ENCODE measurements at regions not wholly inside any gene's neighbourhood (a gene's known extent, or its start where the extent isn't known, plus 50 kb on each side); places are given as distances from the start of the nearest gene placed in this dataset.

GRCh38 chr13:56015919-56016318 is 1124.8 kb upstream of the PRR20A start:
- H3K4me3 ChIP-seq, result no peak overlapping the region
- DNase-seq (ENCODE audit: low spot score in 2 of 2), result no peak
- peaks cover 0 to 10% (median 0%) of the 10 kb centered on the region in 4 donors for H3K9me3 ChIP-seq
- H3K4me1 ChIP-seq, result no peaks in the 10 kb centered on the region
- 49 to 50% methylated on average over 2 of the region's 2 CpGs for WGBS, 2 donors
- no peaks in the 10 kb centered on the region for H3K36me3 ChIP-seq
- no peaks in the 10 kb centered on the region for H3K27me3 ChIP-seq
- no peak overlapping the region for H3K27ac ChIP-seq
- no peak for TF ChIP-seq POLR2A (IDR thresholded peaks at IDR 0.05)
- no peak for TF ChIP-seq CTCF (IDR thresholded peaks at IDR 0.05)
- no peak for TF ChIP-seq EP300 (IDR thresholded peaks at IDR 0.05)

DNA sequence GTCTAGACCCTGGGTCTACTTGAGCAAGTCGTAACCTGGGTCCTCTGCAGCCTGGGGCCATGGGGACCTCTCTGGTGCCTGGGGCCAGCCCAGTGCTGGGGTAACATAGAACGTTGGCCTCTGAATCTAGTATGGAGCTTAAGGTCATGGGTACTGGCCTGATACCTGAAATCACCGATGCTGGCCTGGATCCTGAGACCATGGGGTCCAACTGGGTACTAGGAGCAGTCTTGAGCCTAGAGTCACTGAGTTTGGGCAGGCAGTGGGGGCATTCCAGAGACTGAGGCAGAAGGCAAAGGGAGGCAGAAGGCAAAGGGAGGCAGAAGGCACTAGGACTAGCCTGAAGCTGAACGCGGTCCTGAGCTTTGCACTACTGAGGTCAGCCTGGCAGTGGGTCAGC is 1121.1 kb upstream of the PRR20A start:
- Histone ChIP-seq H3K27ac (no peak overlapping the region), H3K4me3 (no peak overlapping the region), H3K9me3 (peaks cover 0 to 10% (median 0%) of the 10 kb centered on the region in 4 donors), H3K27me3 (no peaks in the 10 kb centered on the region), H3K4me1 (no peaks in the 10 kb centered on the region), H3K36me3 (no peaks in the 10 kb centered on the region)
- TF ChIP-seq CTCF (IDR thresholded peaks at IDR 0.05), result no peak
- no peak for TF ChIP-seq EP300 (IDR thresholded peaks at IDR 0.05)
- no peak for TF ChIP-seq POLR2A (IDR thresholded peaks at IDR 0.05)
- WGBS, 2 donors, result 88 to 95% methylated on average over 5 of the region's 5 CpGs
- no peak for DNase-seq (ENCODE audit: low spot score in 2 of 2)

DNA sequence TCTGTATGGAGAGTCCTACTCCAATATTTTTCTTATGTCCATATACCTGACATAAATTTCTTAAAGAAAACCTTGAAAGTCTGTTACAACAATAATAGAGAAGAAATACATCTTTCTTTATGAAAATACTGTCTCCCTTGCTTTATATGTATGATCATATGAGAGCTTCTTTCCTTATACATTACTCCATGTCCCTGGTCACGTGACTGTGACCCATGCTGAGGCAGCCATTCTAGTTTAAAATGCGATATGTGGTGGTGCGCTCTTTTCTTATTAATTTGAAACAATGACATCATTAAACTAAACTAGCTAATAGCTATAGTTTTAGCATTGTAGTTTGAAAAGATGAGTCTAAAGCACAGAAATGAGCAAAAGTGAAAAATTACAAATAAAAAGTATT is 1120.3 kb upstream of the PRR20A start:
- TF ChIP-seq CTCF (IDR thresholded peaks at IDR 0.05), result no peak
- TF ChIP-seq POLR2A (IDR thresholded peaks at IDR 0.05), result no peak
- no peak for TF ChIP-seq EP300 (IDR thresholded peaks at IDR 0.05)
- 86 to 88% methylated on average over 3 of the region's 3 CpGs for whole genome bisulfite sequencing, 2 donors
- no peaks in the 10 kb centered on the region for H3K4me1 ChIP-seq

GRCh38 chr13:56039992-56040391 is 1100.7 kb upstream of the PRR20A start:
- no peaks in the 10 kb centered on the region for H3K27me3 ChIP-seq
- TF ChIP-seq EP300 (IDR thresholded peaks at IDR 0.05) (no peak), CTCF (IDR thresholded peaks at IDR 0.05) (no peak), POLR2A (IDR thresholded peaks at IDR 0.05) (no peak)
- H3K36me3 ChIP-seq, result no peaks in the 10 kb centered on the region
- WGBS, 2 donors, result 91 to 96% methylated on average over 8 of the region's 8 CpGs
- no peaks in the 10 kb centered on the region for H3K4me1 ChIP-seq
- H3K9me3 ChIP-seq, result no peaks in the 10 kb centered on the region
- no peak overlapping the region for H3K4me3 ChIP-seq
- no peak for DNase-seq (ENCODE audit: low spot score in 2 of 2)
- H3K27ac ChIP-seq, result no peak overlapping the region

More for the DNA sequence above, 1120.3 kb upstream of the PRR20A start:
- Histone ChIP-seq H3K27me3 (no peaks in the 10 kb centered on the region), H3K27ac (no peak overlapping the region), H3K9me3 (peaks cover 0 to 10% (median 0%) of the 10 kb centered on the region in 4 donors), H3K36me3 (no peaks in the 10 kb centered on the region), H3K4me3 (no peak overlapping the region)
- no peak for DNase-seq (ENCODE audit: low spot score in 2 of 2)

DNA sequence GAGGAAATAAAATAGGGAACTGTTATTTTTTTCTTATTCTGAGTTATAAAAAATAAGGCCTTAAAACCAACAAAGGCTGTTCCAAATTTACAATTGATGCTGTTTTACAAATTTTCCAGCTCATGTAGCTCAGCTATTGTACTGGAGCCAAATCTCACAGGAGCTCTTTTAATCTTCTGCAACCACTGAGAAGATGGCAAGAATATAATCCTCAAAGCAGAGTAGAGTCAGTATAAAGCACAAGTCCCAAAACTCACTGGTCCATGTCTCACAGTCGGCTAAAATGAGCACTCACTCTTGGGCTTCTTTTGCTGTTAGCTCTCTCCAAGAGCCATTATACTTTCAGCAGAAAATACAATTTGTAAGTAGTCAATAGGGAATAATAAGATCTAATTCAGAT is 1074.4 kb upstream of the PRR20A start:
- Histone ChIP-seq H3K4me3 (no peak overlapping the region), H3K9me3 (no peaks in the 10 kb centered on the region), H3K4me1 (no peaks in the 10 kb centered on the region), H3K36me3 (no peaks in the 10 kb centered on the region), H3K27me3 (no peaks in the 10 kb centered on the region), H3K27ac (no peak overlapping the region)
- 47 to 55% methylated on average over 1 of the region's 1 CpG for WGBS, 2 donors
- no peak for DNase-seq (ENCODE audit: low spot score in 2 of 2)
- TF ChIP-seq POLR2A (IDR thresholded peaks at IDR 0.05) (no peak), CTCF (IDR thresholded peaks at IDR 0.05) (no peak), EP300 (IDR thresholded peaks at IDR 0.05) (no peak)

Data from tibial nerve (tissue), 4 donors.